ENCODE measurements at regions not wholly inside any gene's neighbourhood (a gene's known extent, or its start where the extent isn't known, plus 50 kb on each side); places are given as distances from the start of the nearest gene placed in this dataset.

DNA sequence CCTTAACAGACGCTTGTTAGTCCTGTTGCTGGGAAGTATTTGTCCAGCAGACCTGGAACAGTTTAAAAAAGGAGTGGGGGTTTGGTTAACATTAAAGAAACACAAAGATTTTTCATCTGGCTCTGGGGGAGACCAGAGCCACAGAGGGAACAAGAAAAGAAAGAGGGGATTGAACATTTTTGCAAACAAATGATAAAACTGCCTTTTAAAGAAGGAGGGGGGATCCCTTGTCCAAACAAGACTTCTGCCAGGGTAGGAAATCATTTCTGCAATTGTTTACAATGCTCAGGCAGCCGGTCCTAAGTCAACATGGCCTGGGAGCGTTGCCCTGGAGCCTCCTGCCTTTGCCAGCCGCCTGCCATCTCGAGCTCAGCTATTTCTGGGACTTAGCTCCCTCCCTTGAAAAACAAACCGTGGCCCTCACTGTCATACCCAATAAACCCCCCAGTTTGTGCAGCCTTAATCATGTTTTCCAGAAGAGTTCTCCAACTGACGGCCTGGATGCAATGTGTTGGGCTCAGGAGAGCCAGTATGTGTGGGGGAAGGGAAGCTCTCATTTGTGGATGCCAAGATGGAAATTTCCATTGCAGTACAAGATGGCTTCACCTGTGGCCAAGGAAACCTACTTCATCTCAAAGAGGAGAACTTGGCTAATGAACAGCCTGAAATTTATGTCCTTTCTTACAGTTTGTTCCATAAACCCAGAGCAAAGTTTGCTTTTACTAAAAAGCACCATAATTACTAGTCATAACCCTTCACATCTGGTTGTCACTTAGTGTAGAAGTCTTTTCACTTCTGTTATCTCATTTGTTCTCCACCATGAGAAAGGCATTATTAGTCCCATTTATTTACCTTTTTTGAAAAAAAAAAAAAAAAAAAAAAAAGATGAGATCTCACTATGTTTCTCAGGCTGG is 75.9 kb upstream of the RNU6-1 start:
- TF ChIP-seq, protein P1, sequence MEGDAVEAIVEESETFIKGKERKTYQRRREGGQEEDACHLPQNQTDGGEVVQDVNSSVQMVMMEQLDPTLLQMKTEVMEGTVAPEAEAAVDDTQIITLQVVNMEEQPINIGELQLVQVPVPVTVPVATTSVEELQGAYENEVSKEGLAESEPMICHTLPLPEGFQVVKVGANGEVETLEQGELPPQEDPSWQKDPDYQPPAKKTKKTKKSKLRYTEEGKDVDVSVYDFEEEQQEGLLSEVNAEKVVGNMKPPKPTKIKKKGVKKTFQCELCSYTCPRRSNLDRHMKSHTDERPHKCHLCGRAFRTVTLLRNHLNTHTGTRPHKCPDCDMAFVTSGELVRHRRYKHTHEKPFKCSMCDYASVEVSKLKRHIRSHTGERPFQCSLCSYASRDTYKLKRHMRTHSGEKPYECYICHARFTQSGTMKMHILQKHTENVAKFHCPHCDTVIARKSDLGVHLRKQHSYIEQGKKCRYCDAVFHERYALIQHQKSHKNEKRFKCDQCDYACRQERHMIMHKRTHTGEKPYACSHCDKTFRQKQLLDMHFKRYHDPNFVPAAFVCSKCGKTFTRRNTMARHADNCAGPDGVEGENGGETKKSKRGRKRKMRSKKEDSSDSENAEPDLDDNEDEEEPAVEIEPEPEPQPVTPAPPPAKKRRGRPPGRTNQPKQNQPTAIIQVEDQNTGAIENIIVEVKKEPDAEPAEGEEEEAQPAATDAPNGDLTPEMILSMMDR (IDR thresholded peaks at IDR 0.05; ENCODE audit: low read length) = no peak
- no peak for TF ChIP-seq EZH2 (IDR thresholded peaks at IDR 0.05; ENCODE audit: borderline replicate concordance, low read length)
